GM12878 (cell line): ENCODE measurements at regions not wholly inside any gene's neighbourhood (a gene's known extent, or its start where the extent isn't known, plus 50 kb on each side); places are given as distances from the start of the nearest gene placed in this dataset.

Experiments
- ATAC-seq: fragments of 200-7000 bp; cut with Tn5 transposase; 3 replicates; pipeline ENCODE4 v1.9.1; 2020; ENCODE audit warnings: mild to moderate bottlenecking, moderate library complexity
- BruUV-seq: library from RNA; stranded (reverse); fragments of 400-500 nt; replicated peaks from 2 replicates; lab custom pipeline; 2021; lab: Mats Ljungman, UMichigan
- CTCF ChIA-PET: fragments of 300-600 bp; sonication (Branson Sonifier 250); formaldehyde crosslinking; extraction: SDS; loops from one replicate; lab custom pipeline; 2021; ENCODE audit warnings: inconsistent platforms; lab: Yijun Ruan, JAX
- POLR2A ChIA-PET: fragments of 350-600 bp; formaldehyde crosslinking; extraction: SDS; loops from one replicate; lab custom pipeline; 2021; ENCODE audit warnings: inconsistent platforms; lab: Charles Lee
- RAD21 ChIA-PET: fragments of 300-600 bp; sonication (Branson Sonifier 250); formaldehyde crosslinking; loops from one replicate; lab custom pipeline; 2023; ENCODE audit warnings: antibody characterized with exemption; ENCODE audit not compliant: unreplicated experiment; lab: Charles Lee
- SMC1A ChIA-PET: fragments of 300-600 bp; sonication (Branson Sonifier 250); formaldehyde crosslinking; loops from one replicate; lab custom pipeline; 2023; ENCODE audit not compliant: unreplicated experiment, uncharacterized antibody; lab: Charles Lee
- DNase-seq: peaks from one replicate; pipeline ENCODE4 v3.0.0-alpha.2; 2011; ENCODE audit warnings: low read depth, low spot score
- FAIRE-seq: peaks from 3 replicates; lab custom pipeline; 2011; peaks lifted over from hg19 to GRCh38; lab: Jason Lieb, UNC
- H2AFZ ChIP-seq: 2 replicates; pipeline ENCODE4 v1.6.0; 2011; ENCODE audit warnings: low read depth, low read length, control low read depth; ENCODE audit not compliant: control insufficient read depth
- H3K27ac ChIP-seq: 2 replicates; pipeline ENCODE4 v1.5.1; 2011; ENCODE audit warnings: control low read depth; ENCODE audit not compliant: control insufficient read depth, insufficient read depth
- H3K27me3 ChIP-seq, 2 experiments: replicated peaks in 1 of 2; 2 replicates each; pipeline versions ENCODE4 v1.6.0 to v1.6.1; 2011; ENCODE audit warnings: low read length in 1 of 2; ENCODE audit not compliant: control insufficient read depth in 2 of 2, insufficient read depth in 2 of 2
- H3K36me3 ChIP-seq, 2 experiments: 2 replicates each; pipeline ENCODE4 v1.5.1; 2011; ENCODE audit warnings: low read length in 1 of 2; ENCODE audit not compliant: control insufficient read depth in 2 of 2, insufficient read depth in 2 of 2
- H3K4me1 ChIP-seq: 2 replicates; pipeline ENCODE4 v1.6.1; 2011; ENCODE audit warnings: mild to moderate bottlenecking, low read length, moderate library complexity, mixed read lengths; ENCODE audit not compliant: control insufficient read depth, insufficient read depth
- H3K4me2 ChIP-seq: 2 replicates; pipeline ENCODE4 v1.6.0; 2011; ENCODE audit warnings: control low read depth; ENCODE audit not compliant: control insufficient read depth, insufficient read depth
- H3K4me3 ChIP-seq: fragments of 200-600 bp; sonication (generic); 2 replicates; pipeline ENCODE4 v1.5.1; 2016
- H3K79me2 ChIP-seq: 2 replicates; pipeline ENCODE4 v1.6.0; 2011; ENCODE audit warnings: low read length; ENCODE audit not compliant: control insufficient read depth, insufficient read depth
- H3K9ac ChIP-seq: 2 replicates; pipeline ENCODE4 v1.8.0; 2011; ENCODE audit warnings: low read length, control low read depth, mixed read lengths; ENCODE audit not compliant: control insufficient read depth, insufficient read depth
- H3K9me3 ChIP-seq: replicated peaks from 3 replicates; pipeline ENCODE4 v1.5.1; 2011; ENCODE audit warnings: mild to moderate bottlenecking, low read length; ENCODE audit not compliant: control insufficient read depth, insufficient read depth
- H4K20me1 ChIP-seq: 2 replicates; pipeline ENCODE4 v1.6.0; 2011; ENCODE audit not compliant: control insufficient read depth, insufficient read depth
- BRCA1 ChIP-seq: IDR thresholded peaks from 2 replicates; pipeline ENCODE4 v1.6.1; 2011; ENCODE audit warnings: low read depth, low read length, improper control_type of control experiment
- CHD1 ChIP-seq: IDR thresholded peaks from 2 replicates; pipeline ENCODE4 v1.6.1; 2012; ENCODE audit warnings: low read depth, low read length, improper control_type of control experiment
- CUX1 ChIP-seq: IDR thresholded peaks from 2 replicates; pipeline ENCODE4 v1.6.1; 2012; ENCODE audit warnings: improper control_type of control experiment, low read depth, low read length; ENCODE audit not compliant: insufficient replicate concordance
- EP300 ChIP-seq, 2 experiments: fragments of 150-350 bp in 1 of 2; IDR thresholded peaks; 2 replicates each; pipeline ENCODE4 v1.6.1; 2011 to 2012; ENCODE audit warnings: low read depth in 2 of 2, low read length in 2 of 2, borderline replicate concordance in 1 of 2, improper control_type of control experiment in 1 of 2, inconsistent platforms in 1 of 2; ENCODE audit not compliant: control insufficient read depth in 1 of 2
- MTA3 ChIP-seq: IDR thresholded peaks from 2 replicates; pipeline ENCODE4 v1.6.1; 2012; ENCODE audit warnings: low read length, inconsistent platforms, borderline replicate concordance
- MXI1 ChIP-seq: fragments of 150-350 bp; IDR thresholded peaks from 2 replicates; pipeline ENCODE4 v1.6.1; 2011; ENCODE audit warnings: low read depth, mild to moderate bottlenecking, inconsistent platforms, low read length, improper control_type of control experiment
- SREBF2 ChIP-seq: IDR thresholded peaks from 2 replicates; pipeline ENCODE4 v1.6.1; 2012; ENCODE audit warnings: mild to moderate bottlenecking, low read length
- TBL1XR1 ChIP-seq: IDR thresholded peaks from 2 replicates; pipeline ENCODE4 v1.6.1; 2012; ENCODE audit warnings: low read depth, low read length, improper control_type of control experiment
- ZNF217 ChIP-seq: fragments of 450-650 bp; IDR thresholded peaks from 2 replicates; pipeline ENCODE4 v1.6.1; 2017; ENCODE audit warnings: antibody characterized with exemption, mild to moderate bottlenecking
- WGBS: methylation state at CpG from one replicate; pipeline ENCODE4 v1.1.6; 2016; ENCODE audit warnings: low lambda C conversion rate; ENCODE audit not compliant: insufficient replicate concordance, insufficient coverage; ENCODE audit errors: missing lambda C conversion rate; 5-methylcytosine and 5-hydroxymethylcytosine counted together
- in situ Hi-C: fragments of 300-500 bp; cut with MboI; formaldehyde crosslinking; loops from 9 replicates; pipeline ENCODE4 v1.14.3; 2018; ENCODE audit warnings: mixed read lengths
- intact Hi-C: fragments of 100-400 bp; cut with micrococcal nuclease; formaldehyde crosslinking; loops from one replicate; pipeline ENCODE4 v1.14.2; 2022; ENCODE audit not compliant: unreplicated experiment

- no peaks in the 10 kb centered on the region for H4K20me1 ChIP-seq
- H3K4me2 ChIP-seq, result no peak overlapping the region
- TF ChIP-seq CUX1 (no peak), ZNF217 (no peak), MTA3 (no peak), TBL1XR1 (no peak), MXI1 (no peak), CHD1 (no peak), EP300 (IDR thresholded peaks at IDR 0.05; ENCODE audit: borderline replicate concordance in 1 of 2, control insufficient read depth in 1 of 2, low read depth in 2 of 2, low read length in 2 of 2) (no peak), BRCA1 (no peak), SREBF2 (no peak)
- DNase-seq, result no peak
- H3K4me1 ChIP-seq, result no peaks in the 10 kb centered on the region
- POLR2A ChIA-PET, result no interaction called here
- H3K79me2 ChIP-seq, result no peaks in the 10 kb centered on the region
- no peak for ATAC-seq
- WGBS, result 66% methylated on average over 6 of the region's 6 CpGs
- in situ Hi-C loops, result no loop called here
- no peak overlapping the region for H3K9ac ChIP-seq
- no peaks in the 10 kb centered on the region for H3K36me3 ChIP-seq
- no peak overlapping the region for H2AFZ ChIP-seq
- H3K9me3 ChIP-seq, result no peaks in the 10 kb centered on the region
- FAIRE-seq, result no peak
- H3K27ac ChIP-seq, result no peak overlapping the region
- no peak overlapping the region for H3K4me3 ChIP-seq
- no peaks in the 10 kb centered on the region for H3K27me3 ChIP-seq
- RAD21 ChIA-PET, result no interaction called here
- CTCF ChIA-PET, result no interaction called here
- SMC1A ChIA-PET, result no interaction called here
- no TSS peak for BruUV-seq
- intact Hi-C loops, result no loop called here
Measured at GRCh38 chr5:5644249-5644648, 221.8 kb downstream of the ICE1 start.
